HG02571 (cell line): ENCODE measurements at regions not wholly inside any gene's neighbourhood (a gene's known extent, or its start where the extent isn't known, plus 50 kb on each side); places are given as distances from the start of the nearest gene placed in this dataset.
"Not testable (repeated sequence)": the region's sequence is repeated elsewhere in the genome, so short reads cannot be mapped to it uniquely, and the experiment has no call there.

Source experiments
- ATAC-seq: cut with Tn5 transposase; IDR thresholded peaks from one replicate; pipeline ENCODE4 v1.9.1; 2021; ENCODE audit warnings: mild to moderate bottlenecking, moderate library complexity; ENCODE audit not compliant: unreplicated experiment

- ATAC-seq, result no peak
Measured at GRCh38 chr3:162602619-162603018, 1106.0 kb downstream of the OTOL1 start.

GRCh38 chr3:162605651-162606204, 1109.1 kb downstream of the OTOL1 start:
- no peak for ATAC-seq

- ATAC-seq, result no peak
Measured at GRCh38 chr3:162610261-162610660, 1113.7 kb downstream of the OTOL1 start.

- no peak for ATAC-seq
Measured at GRCh38 chr3:162612991-162613390, 1116.4 kb downstream of the OTOL1 start.

GRCh38 chr3:162626172-162626571, 1129.6 kb downstream of the OTOL1 start:
- ATAC-seq, result no peak

- no peak for ATAC-seq
Measured at GRCh38 chr3:162628531-162628930, 1131.9 kb downstream of the OTOL1 start.

GRCh38 chr3:162629372-162629771, 1132.8 kb downstream of the OTOL1 start:
- no peak for ATAC-seq

- ATAC-seq, result no peak
Measured at GRCh38 chr3:162632672-162633071, 1136.1 kb downstream of the OTOL1 start.

- not testable (repeated sequence) for ATAC-seq
Measured at GRCh38 chr3:162640208-162640607, 1143.6 kb downstream of the OTOL1 start.

GRCh38 chr3:162641317-162641716, 1144.7 kb downstream of the OTOL1 start:
- no peak for ATAC-seq

GRCh38 chr3:162641907-162642306, 1145.3 kb downstream of the OTOL1 start:
- no peak for ATAC-seq

- ATAC-seq, result no peak
Measured at GRCh38 chr3:162643245-162643644, 1146.6 kb downstream of the OTOL1 start.

- ATAC-seq, result no peak
Measured at GRCh38 chr3:162647321-162647720, 1150.7 kb downstream of the OTOL1 start.

- ATAC-seq, result no peak
Measured at GRCh38 chr3:162658003-162658402, 1161.4 kb downstream of the OTOL1 start.

GRCh38 chr3:162665684-162666391, 1169.2 kb downstream of the OTOL1 start:
- no peak for ATAC-seq

GRCh38 chr3:162666835-162667234, 1170.2 kb downstream of the OTOL1 start:
- no peak for ATAC-seq

- no peak for ATAC-seq
Measured at GRCh38 chr3:162670181-162670580, 1173.6 kb downstream of the OTOL1 start.

GRCh38 chr3:162677475-162677874, 1180.9 kb downstream of the OTOL1 start:
- ATAC-seq, result no peak

GRCh38 chr3:162678941-162679340, 1182.3 kb downstream of the OTOL1 start:
- ATAC-seq, result no peak

- ATAC-seq, result no peak
Measured at GRCh38 chr3:162684260-162684659, 1187.7 kb downstream of the OTOL1 start.

- ATAC-seq, result no peak
Measured at GRCh38 chr3:162699291-162699690, 1202.7 kb downstream of the OTOL1 start.

- no peak for ATAC-seq
Measured at GRCh38 chr3:162701211-162701610, 1204.6 kb downstream of the OTOL1 start.
